Parathyroid adenoma (tissue), 2 donors: ENCODE measurements at regions not wholly inside any gene's neighbourhood (a gene's known extent, or its start where the extent isn't known, plus 50 kb on each side); places are given as distances from the start of the nearest gene placed in this dataset.

Experiments used
- H2AFZ ChIP-seq: fragments of 300-600 bp; sonication (generic); one replicate; pipeline ENCODE4 v1.7.0; 2017; ENCODE audit warnings: antibody characterized with exemption, mild to moderate bottlenecking
- H3K27ac ChIP-seq: fragments of 300-600 bp; sonication (generic); one replicate; pipeline ENCODE4 v1.7.0; 2017
- H3K27me3 ChIP-seq: fragments of 300-600 bp; sonication (generic); one replicate; pipeline ENCODE4 v1.7.0; 2017; ENCODE audit warnings: low read length; ENCODE audit not compliant: control insufficient read depth, insufficient read depth
- H3K36me3 ChIP-seq: fragments of 300-600 bp; sonication (generic); one replicate; pipeline ENCODE4 v1.7.0; 2017; ENCODE audit warnings: low read length; ENCODE audit not compliant: control insufficient read depth, insufficient read depth
- H3K4me1 ChIP-seq: fragments of 300-600 bp; sonication (generic); one replicate; pipeline ENCODE4 v1.7.0; 2017; ENCODE audit warnings: control low read depth
- H3K4me2 ChIP-seq: fragments of 300-600 bp; sonication (generic); one replicate; pipeline ENCODE4 v1.7.0; 2017; ENCODE audit warnings: low read length
- H3K4me3 ChIP-seq: fragments of 300-600 bp; sonication (generic); one replicate; pipeline ENCODE4 v1.7.0; 2017; ENCODE audit warnings: low read depth, low read length
- H3K79me2 ChIP-seq: fragments of 300-600 bp; sonication (generic); one replicate; pipeline ENCODE4 v1.7.0; 2017; ENCODE audit warnings: control low read depth
- H3K9ac ChIP-seq: fragments of 300-600 bp; sonication (generic); one replicate; pipeline ENCODE4 v1.7.0; 2017; ENCODE audit warnings: mild to moderate bottlenecking
- H3K9me3 ChIP-seq: fragments of 300-600 bp; sonication (generic); one replicate; pipeline ENCODE4 v1.7.0; 2017; ENCODE audit warnings: low read length; ENCODE audit not compliant: control insufficient read depth
- CTCF ChIP-seq: fragments of 300-600 bp; sonication (generic); IDR thresholded peaks from one replicate; pipeline ENCODE4 v1.7.0; 2017; ENCODE audit warnings: antibody characterized with exemption, mild to moderate bottlenecking
- donor health status: primary hyperparathyroidism.

GRCh38 chr14:65866886-65867285, 454.4 kb downstream of the FUT8 start:
- Histone ChIP-seq H3K4me3 (no peak overlapping the region), H3K27me3 (no peaks in the 10 kb centered on the region), H3K79me2 (no peaks in the 10 kb centered on the region), H3K36me3 (no peaks in the 10 kb centered on the region), H3K4me2 (no peak overlapping the region), H2AFZ (no peak overlapping the region), H3K4me1 (no peaks in the 10 kb centered on the region), H3K27ac (no peak overlapping the region), H3K9me3 (no peaks in the 10 kb centered on the region), H3K9ac (no peak overlapping the region)
- no peak for TF ChIP-seq CTCF

GRCh38 chr14:65867333-65867732, 454.8 kb downstream of the FUT8 start:
- TF ChIP-seq CTCF, result no peak
- Histone ChIP-seq H3K4me1 (no peaks in the 10 kb centered on the region), H3K4me2 (no peak overlapping the region), H3K27ac (no peak overlapping the region), H3K9me3 (no peaks in the 10 kb centered on the region), H3K4me3 (no peak overlapping the region), H3K27me3 (no peaks in the 10 kb centered on the region), H3K79me2 (no peaks in the 10 kb centered on the region), H2AFZ (no peak overlapping the region), H3K36me3 (no peaks in the 10 kb centered on the region), H3K9ac (no peak overlapping the region)

GRCh38 chr14:65872536-65872935, 460.0 kb downstream of the FUT8 start:
- Histone ChIP-seq H3K79me2 (no peaks in the 10 kb centered on the region), H3K27ac (no peak overlapping the region), H3K4me2 (no peak overlapping the region), H2AFZ (no peak overlapping the region), H3K27me3 (no peaks in the 10 kb centered on the region), H3K36me3 (no peaks in the 10 kb centered on the region), H3K9ac (no peak overlapping the region), H3K4me1 (no peaks in the 10 kb centered on the region), H3K4me3 (no peak overlapping the region), H3K9me3 (no peaks in the 10 kb centered on the region)
- no peak for TF ChIP-seq CTCF

- no peaks in the 10 kb centered on the region for H3K79me2 ChIP-seq
- H3K4me2 ChIP-seq, result no peak overlapping the region
- no peak overlapping the region for H2AFZ ChIP-seq
- H3K36me3 ChIP-seq, result no peaks in the 10 kb centered on the region
- no peaks in the 10 kb centered on the region for H3K9me3 ChIP-seq
- H3K9ac ChIP-seq, result no peak overlapping the region
- H3K27ac ChIP-seq, result no peak overlapping the region
- H3K4me3 ChIP-seq, result no peak overlapping the region
- H3K27me3 ChIP-seq, result no peaks in the 10 kb centered on the region
- H3K4me1 ChIP-seq, result no peaks in the 10 kb centered on the region
- TF ChIP-seq CTCF, result no peak
Measured at GRCh38 chr14:65877166-65877565, 464.6 kb downstream of the FUT8 start.

- no peak for TF ChIP-seq CTCF
- H3K4me2 ChIP-seq, result no peak overlapping the region
- H3K9ac ChIP-seq, result no peak overlapping the region
- H3K27ac ChIP-seq, result no peak overlapping the region
- no peaks in the 10 kb centered on the region for H3K79me2 ChIP-seq
- H3K4me3 ChIP-seq, result no peak overlapping the region
- no peaks in the 10 kb centered on the region for H3K36me3 ChIP-seq
- no peak overlapping the region for H2AFZ ChIP-seq
- no peaks in the 10 kb centered on the region for H3K27me3 ChIP-seq
- H3K4me1 ChIP-seq, result no peaks in the 10 kb centered on the region
- H3K9me3 ChIP-seq, result no peaks in the 10 kb centered on the region
Measured at GRCh38 chr14:65877624-65878023, 465.1 kb downstream of the FUT8 start.
